ENCODE measurements at regions not wholly inside any gene's neighbourhood (a gene's known extent, or its start where the extent isn't known, plus 50 kb on each side); places are given as distances from the start of the nearest gene placed in this dataset.

GRCh38 chr5:147174671-147175265 lies 60.1 kb upstream of the STK32A start:
- no peak for DNase-seq

GRCh38 chr5:147175516-147176097 lies 59.2 kb upstream of the STK32A start:
- no peak for DNase-seq

- no peak for DNase-seq
Measured at GRCh38 chr5:147176422-147176821, 58.4 kb upstream of the STK32A start.

- DNase-seq: no peak
Measured at GRCh38 chr5:147177125-147177840, 57.5 kb upstream of the STK32A start.

GRCh38 chr5:147179562-147180147 lies 55.2 kb upstream of the STK32A start:
- DNase-seq: no peak

- no peak for DNase-seq
Measured at GRCh38 chr5:147180751-147181150, 54.1 kb upstream of the STK32A start.

All from NCI-H1105 (cell line).